SK-N-SH treated with all-trans-retinoic acid at 6 μM for 48 hours (cell line): ENCODE measurements at regions not wholly inside any gene's neighbourhood (a gene's known extent, or its start where the extent isn't known, plus 50 kb on each side); places are given as distances from the start of the nearest gene placed in this dataset.
"Not testable (repeated sequence)": the region's sequence is repeated elsewhere in the genome, so short reads cannot be mapped to it uniquely, and the experiment has no call there.

Experiments
- ARNTL ChIP-seq: fragments of 450-650 bp; formaldehyde crosslinking; IDR thresholded peaks from 2 replicates; pipeline ENCODE4 v1.5.0; 2020; ENCODE audit warnings: low read depth, mild to moderate bottlenecking, moderate library complexity, borderline replicate concordance
- GLIS3 ChIP-seq: fragments of 250-450 bp; sonication (Bioruptor Pico); IDR thresholded peaks from 2 replicates; pipeline ENCODE4 v1.5.0; 2020; ENCODE audit warnings: mild to moderate bottlenecking, moderate library complexity
- RARB ChIP-seq: fragments of 250-450 bp; sonication (Bioruptor Pico); IDR thresholded peaks from 2 replicates; pipeline ENCODE4 v1.8.0; 2021; ENCODE audit warnings: mild to moderate bottlenecking, moderate library complexity
- ZNF70 ChIP-seq: fragments of 450-650 bp; formaldehyde crosslinking; IDR thresholded peaks from 2 replicates; pipeline ENCODE4 v1.5.0; 2020; ENCODE audit warnings: mild to moderate bottlenecking, moderate library complexity
- ZNF8 ChIP-seq: fragments of 450-650 bp; formaldehyde crosslinking; IDR thresholded peaks from 2 replicates; pipeline ENCODE4 v1.5.0; 2020; ENCODE audit warnings: mild to moderate bottlenecking, moderate library complexity

DNA sequence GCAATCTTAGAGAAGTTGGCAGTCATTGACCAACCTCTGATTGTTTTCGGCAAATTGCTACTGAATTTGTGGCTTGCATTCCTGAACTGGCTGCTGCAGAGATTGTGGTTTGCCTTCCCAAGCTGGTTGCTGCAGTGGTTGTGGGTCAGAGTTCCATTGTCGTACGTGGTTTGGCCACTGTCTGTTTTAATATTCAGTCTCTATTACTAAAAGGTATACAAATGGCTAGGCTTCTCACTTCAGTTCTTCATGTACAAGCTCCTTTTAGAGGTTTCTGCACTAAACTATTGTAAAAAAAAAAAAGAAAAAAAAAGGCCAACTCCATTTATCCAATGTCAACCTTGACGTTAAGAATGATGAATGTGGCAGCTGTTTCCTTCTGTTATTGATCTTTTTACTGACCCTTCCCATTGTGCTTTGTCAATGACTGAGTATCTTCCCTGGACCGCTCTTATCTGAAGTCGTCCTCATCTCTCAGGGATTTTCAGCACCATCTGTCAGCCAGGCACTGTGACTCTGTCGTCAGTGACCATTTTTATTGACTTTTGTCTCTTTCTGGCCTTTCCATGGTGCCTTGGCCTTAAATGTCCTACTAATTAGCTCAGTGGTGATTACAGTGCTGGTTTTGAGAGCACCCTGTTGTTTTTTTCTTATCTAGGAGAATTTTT, 140.6 kb upstream of the ZNF658 start:
- TF ChIP-seq RARB, GLIS3, ZNF8, ARNTL, ZNF70 (CRISPR knock-in tag): not testable (repeated sequence)
